ENCODE measurements at regions not wholly inside any gene's neighbourhood (a gene's known extent, or its start where the extent isn't known, plus 50 kb on each side); places are given as distances from the start of the nearest gene placed in this dataset.

DNA sequence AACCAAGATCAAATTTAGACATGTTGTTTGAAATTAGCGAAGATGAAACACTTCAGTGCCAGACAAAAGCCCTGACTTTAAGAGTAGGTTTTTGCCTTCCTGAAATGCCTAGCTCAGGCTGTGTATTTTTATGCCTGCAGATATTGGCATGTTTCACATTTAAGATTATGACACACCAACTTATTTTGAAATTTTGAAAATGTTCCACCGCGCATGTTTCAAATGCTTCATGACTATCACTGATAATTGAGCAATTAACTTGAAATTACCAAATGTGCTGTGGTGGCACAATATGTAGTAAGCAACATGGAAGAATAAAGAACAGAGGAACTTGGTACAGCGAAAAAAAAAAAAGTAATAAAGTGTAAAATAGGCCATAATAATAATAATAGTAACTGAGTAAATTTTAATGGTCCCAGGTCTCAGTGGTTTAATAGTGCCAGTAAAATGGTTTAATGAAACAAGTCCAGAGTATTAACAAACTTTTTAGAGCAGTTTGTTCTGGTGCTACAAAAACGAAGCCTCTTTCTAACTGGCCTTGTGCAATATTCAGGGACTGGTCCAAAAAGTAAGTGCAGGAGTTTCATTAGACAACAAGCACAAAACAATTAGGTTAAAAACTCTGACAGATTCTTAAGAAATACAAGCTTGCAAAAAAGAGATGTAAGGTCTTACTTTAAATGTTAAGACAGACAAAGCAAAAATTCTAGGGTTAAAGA, 112.5 kb upstream of the SOX6 start:
- Histone ChIP-seq H2AFZ (ENCODE audit: low read length) (no peak overlapping the region), H4K20me1 (ENCODE audit: insufficient read depth, low read length, poor library complexity, severe bottlenecking) (no peaks in the 10 kb centered on the region), H3K79me2 (ENCODE audit: insufficient read depth, low read length) (no peaks in the 10 kb centered on the region), H3K36me3 (ENCODE audit: insufficient read depth, low read length) (no peaks in the 10 kb centered on the region), H3K9me3 (ENCODE audit: insufficient read depth, low read depth, low read length) (no peaks in the 10 kb centered on the region), H3K4me1 (ENCODE audit: insufficient read depth, low read length, poor library complexity, severe bottlenecking) (no peaks in the 10 kb centered on the region), H3F3A (ENCODE audit: low read depth) (no peaks in the 10 kb centered on the region), H3K9me2 (replicated peaks; ENCODE audit: low read depth, low read length) (no peaks in the 10 kb centered on the region), H3K27me3 (ENCODE audit: insufficient read depth, low read length, poor library complexity, severe bottlenecking) (no peaks in the 10 kb centered on the region), H3K9ac (ENCODE audit: low read depth, low read length, poor library complexity, severe bottlenecking) (no peak overlapping the region), H3K4me2 (ENCODE audit: low read depth, low read length, poor library complexity, severe bottlenecking) (no peak overlapping the region), H3K4me3 (ENCODE audit: low read length, poor library complexity, severe bottlenecking) (no peak overlapping the region)
- TF ChIP-seq, protein P1, sequence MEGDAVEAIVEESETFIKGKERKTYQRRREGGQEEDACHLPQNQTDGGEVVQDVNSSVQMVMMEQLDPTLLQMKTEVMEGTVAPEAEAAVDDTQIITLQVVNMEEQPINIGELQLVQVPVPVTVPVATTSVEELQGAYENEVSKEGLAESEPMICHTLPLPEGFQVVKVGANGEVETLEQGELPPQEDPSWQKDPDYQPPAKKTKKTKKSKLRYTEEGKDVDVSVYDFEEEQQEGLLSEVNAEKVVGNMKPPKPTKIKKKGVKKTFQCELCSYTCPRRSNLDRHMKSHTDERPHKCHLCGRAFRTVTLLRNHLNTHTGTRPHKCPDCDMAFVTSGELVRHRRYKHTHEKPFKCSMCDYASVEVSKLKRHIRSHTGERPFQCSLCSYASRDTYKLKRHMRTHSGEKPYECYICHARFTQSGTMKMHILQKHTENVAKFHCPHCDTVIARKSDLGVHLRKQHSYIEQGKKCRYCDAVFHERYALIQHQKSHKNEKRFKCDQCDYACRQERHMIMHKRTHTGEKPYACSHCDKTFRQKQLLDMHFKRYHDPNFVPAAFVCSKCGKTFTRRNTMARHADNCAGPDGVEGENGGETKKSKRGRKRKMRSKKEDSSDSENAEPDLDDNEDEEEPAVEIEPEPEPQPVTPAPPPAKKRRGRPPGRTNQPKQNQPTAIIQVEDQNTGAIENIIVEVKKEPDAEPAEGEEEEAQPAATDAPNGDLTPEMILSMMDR (conservative IDR thresholded peaks at IDR 0.05; ENCODE audit: low read length): no peak
- TF ChIP-seq EZH2phosphoT487 (IDR thresholded peaks at IDR 0.05; ENCODE audit: borderline replicate concordance): no peak

DNA sequence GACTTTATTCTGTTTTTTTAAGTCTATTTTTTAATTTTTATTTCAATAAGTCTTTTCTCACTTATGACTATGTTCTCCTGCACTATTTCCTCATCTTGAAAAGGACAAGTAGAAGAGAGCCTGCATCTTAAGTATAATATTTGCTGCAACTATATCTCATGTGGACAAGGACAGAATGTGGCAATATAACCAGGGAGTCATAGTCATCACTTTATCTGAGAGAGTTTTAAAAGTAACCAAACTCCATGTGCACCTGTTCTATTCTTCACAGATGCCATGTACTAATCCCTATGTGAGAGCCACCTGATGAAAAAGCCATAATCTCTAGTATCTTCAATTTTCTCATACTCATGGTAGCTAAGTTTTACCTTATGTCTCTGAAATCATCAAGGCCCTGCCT, 104.2 kb upstream of the SOX6 start:
- Histone ChIP-seq H3K9me2 (replicated peaks; ENCODE audit: low read depth, low read length) (no peaks in the 10 kb centered on the region), H3K9ac (ENCODE audit: low read depth, low read length, poor library complexity, severe bottlenecking) (no peak overlapping the region), H3K4me2 (ENCODE audit: low read depth, low read length, poor library complexity, severe bottlenecking) (no peak overlapping the region), H3K4me1 (ENCODE audit: insufficient read depth, low read length, poor library complexity, severe bottlenecking) (no peaks in the 10 kb centered on the region), H3K36me3 (ENCODE audit: insufficient read depth, low read length) (no peaks in the 10 kb centered on the region), H2AFZ (ENCODE audit: low read length) (no peak overlapping the region), H3K79me2 (ENCODE audit: insufficient read depth, low read length) (no peaks in the 10 kb centered on the region), H3K4me3 (ENCODE audit: low read length, poor library complexity, severe bottlenecking) (no peak overlapping the region), H3K27me3 (ENCODE audit: insufficient read depth, low read length, poor library complexity, severe bottlenecking) (no peaks in the 10 kb centered on the region), H3F3A (ENCODE audit: low read depth) (no peaks in the 10 kb centered on the region), H3K9me3 (ENCODE audit: insufficient read depth, low read depth, low read length) (no peaks in the 10 kb centered on the region), H4K20me1 (ENCODE audit: insufficient read depth, low read length, poor library complexity, severe bottlenecking) (no peaks in the 10 kb centered on the region)
- TF ChIP-seq EZH2phosphoT487 (IDR thresholded peaks at IDR 0.05; ENCODE audit: borderline replicate concordance): no peak
- TF ChIP-seq, protein P1 (conservative IDR thresholded peaks at IDR 0.05; ENCODE audit: low read length): no peak

DNA sequence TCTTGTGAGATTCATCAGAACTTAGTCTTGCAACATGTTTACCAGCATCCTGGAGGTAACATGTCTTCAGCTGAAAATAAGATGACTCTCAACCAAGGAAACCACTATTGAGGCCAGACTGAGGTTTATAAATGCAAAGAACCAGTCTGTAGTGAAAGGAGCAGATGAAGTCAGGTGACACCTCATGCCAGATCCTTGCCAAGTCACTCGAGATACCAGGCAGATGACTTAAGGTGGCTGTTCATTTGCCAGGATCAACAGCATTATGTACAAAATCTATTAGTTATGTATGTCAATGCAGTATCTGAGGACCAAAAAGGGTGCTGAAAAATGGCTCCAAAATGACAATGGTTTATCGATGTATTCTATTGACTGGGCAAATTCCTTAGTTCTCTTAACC, 100.0 kb upstream of the SOX6 start:
- Histone ChIP-seq H3K27me3 (ENCODE audit: insufficient read depth, low read length, poor library complexity, severe bottlenecking) (no peaks in the 10 kb centered on the region), H3K9ac (ENCODE audit: low read depth, low read length, poor library complexity, severe bottlenecking) (no peak overlapping the region), H4K20me1 (ENCODE audit: insufficient read depth, low read length, poor library complexity, severe bottlenecking) (no peaks in the 10 kb centered on the region), H3K36me3 (ENCODE audit: insufficient read depth, low read length) (no peaks in the 10 kb centered on the region), H3K4me2 (ENCODE audit: low read depth, low read length, poor library complexity, severe bottlenecking) (no peak overlapping the region), H3K4me3 (ENCODE audit: low read length, poor library complexity, severe bottlenecking) (no peak overlapping the region), H3F3A (ENCODE audit: low read depth) (no peaks in the 10 kb centered on the region), H3K9me3 (ENCODE audit: insufficient read depth, low read depth, low read length) (no peaks in the 10 kb centered on the region), H3K79me2 (ENCODE audit: insufficient read depth, low read length) (no peaks in the 10 kb centered on the region), H2AFZ (ENCODE audit: low read length) (no peak overlapping the region), H3K4me1 (ENCODE audit: insufficient read depth, low read length, poor library complexity, severe bottlenecking) (no peaks in the 10 kb centered on the region), H3K9me2 (replicated peaks; ENCODE audit: low read depth, low read length) (no peaks in the 10 kb centered on the region)
- TF ChIP-seq EZH2phosphoT487 (IDR thresholded peaks at IDR 0.05; ENCODE audit: borderline replicate concordance): no peak
- TF ChIP-seq, protein P1 (conservative IDR thresholded peaks at IDR 0.05; ENCODE audit: low read length): no peak

Data from Loucy (cell line).